Activated CD8-positive, alpha-beta T cell treated with anti-CD3 and anti-CD28 coated beads for 36 hours (primary cell): ENCODE measurements at regions not wholly inside any gene's neighbourhood (a gene's known extent, or its start where the extent isn't known, plus 50 kb on each side); places are given as distances from the start of the nearest gene placed in this dataset.
A peak's percentile ranks its signal among the peaks of the same experiment; 100 is the strongest.

Experiments
- ATAC-seq: fragments of 200-7000 bp; cut with Tn5 transposase; one replicate; pipeline ENCODE4 v1.10.0; 2021; ENCODE audit warnings: mild to moderate bottlenecking, moderate library complexity
- CTCF ChIA-PET: fragments of 350-600 bp; sonication (Branson Sonifier 250); formaldehyde crosslinking; loops from one replicate; lab custom pipeline; 2021; ENCODE audit warnings: antibody characterized with exemption; lab: Charles Lee
- POLR2A ChIA-PET: fragments of 350-600 bp; sonication (Branson Sonifier 250); formaldehyde crosslinking; loops from one replicate; lab custom pipeline; 2021; ENCODE audit warnings: antibody characterized with exemption; lab: Charles Lee
- DNase-seq: peaks from one replicate; pipeline ENCODE4 v3.0.0-alpha.2; 2020
- H3K27ac Mint-ChIP-seq: one replicate; pipeline ENCODE4 v1.8.0; 2021; ENCODE audit warnings: mild to moderate bottlenecking, mixed read lengths
- H3K27me3 Mint-ChIP-seq: one replicate; pipeline ENCODE4 v1.8.0; 2021; ENCODE audit warnings: mixed read lengths
- H3K36me3 Mint-ChIP-seq: one replicate; pipeline ENCODE4 v1.8.0; 2021; ENCODE audit warnings: low read depth, mixed read lengths
- H3K4me1 Mint-ChIP-seq: one replicate; pipeline ENCODE4 v1.8.0; 2021; ENCODE audit warnings: low read depth, mixed read lengths
- H3K4me3 Mint-ChIP-seq: one replicate; pipeline ENCODE4 v1.8.0; 2021; ENCODE audit warnings: mild to moderate bottlenecking, moderate library complexity, mixed read lengths
- H3K9me3 Mint-ChIP-seq: one replicate; pipeline ENCODE4 v1.8.0; 2021; ENCODE audit warnings: mixed read lengths
- CTCF ChIP-seq: fragments of 200-600 bp; IDR thresholded peaks from one replicate; pipeline ENCODE4 v1.8.0; 2022; ENCODE audit warnings: antibody characterized with exemption, mild to moderate bottlenecking
- intact Hi-C: fragments of 100-400 bp; cut with micrococcal nuclease; formaldehyde crosslinking; loops from one replicate; pipeline ENCODE4 v1.10.0; 2022

GRCh38 chr12:92462527-92462926, 240.3 kb upstream of the PLEKHG7 start:
- no peaks in the 10 kb centered on the region for H3K27me3 Mint-ChIP-seq
- no peak overlapping the region for H3K27ac Mint-ChIP-seq
- peaks cover 2% of the 10 kb centered on the region for H3K36me3 Mint-ChIP-seq
- ChIA-PET POLR2A (no interaction called here), CTCF (interaction anchor here (0.8 to 1.8 kb wide), 3 partner anchors 11 to 45 kb away, joined by 3 to 5 read pairs (median 3); no protein-coding TSS in a partner anchor)
- ATAC-seq = no peak
- no peak for DNase-seq
- peaks cover 25% of the 10 kb centered on the region for H3K4me1 Mint-ChIP-seq
- intact Hi-C loops = no loop called here
- no peaks in the 10 kb centered on the region for H3K9me3 Mint-ChIP-seq
- no peak overlapping the region for H3K4me3 Mint-ChIP-seq
- TF ChIP-seq CTCF = no peak

- ATAC-seq (peak; percentile 80), DNase-seq (peak; percentile 16)
- Mint-ChIP-seq H3K4me1 (peaks cover 24% of the 10 kb centered on the region), H3K27me3 (no peaks in the 10 kb centered on the region), H3K4me3 (no peak overlapping the region), H3K36me3 (peaks cover 2% of the 10 kb centered on the region), H3K27ac (peak overlapping the region; percentile 61), H3K9me3 (no peaks in the 10 kb centered on the region)
- CTCF ChIA-PET = interaction anchor here (0.8 to 1.8 kb wide), 3 partner anchors 12 to 44 kb away, joined by 3 to 5 read pairs (median 3); no protein-coding TSS in a partner anchor
- POLR2A ChIA-PET = interaction anchor here (0.7 kb wide), 1 partner anchor 316 kb away, joined by 3 read pairs; no protein-coding TSS in a partner anchor
- intact Hi-C loops = no loop called here
- TF ChIP-seq CTCF = no peak
Observed at GRCh38 chr12:92462049-92462448, 240.7 kb upstream of the PLEKHG7 start.

- H3K36me3 Mint-ChIP-seq = peaks cover 4% of the 10 kb centered on the region
- ATAC-seq (no peak), DNase-seq (no peak)
- H3K4me3 Mint-ChIP-seq = no peak overlapping the region
- H3K9me3 Mint-ChIP-seq = peaks cover 5% of the 10 kb centered on the region
- H3K4me1 Mint-ChIP-seq = peaks cover 24% of the 10 kb centered on the region
- intact Hi-C loops = no loop called here
- no peak overlapping the region for H3K27ac Mint-ChIP-seq
- no peak for TF ChIP-seq CTCF
- H3K27me3 Mint-ChIP-seq = no peaks in the 10 kb centered on the region
- CTCF ChIA-PET = interaction anchor here (1.6 kb wide), 1 partner anchor 10 kb away, joined by 3 read pairs; no protein-coding TSS in a partner anchor
- POLR2A ChIA-PET = no interaction called here
Observed at GRCh38 chr12:92459850-92460249, 242.9 kb upstream of the PLEKHG7 start.

GRCh38 chr12:92458996-92459395, 243.8 kb upstream of the PLEKHG7 start:
- no peak overlapping the region for H3K27ac Mint-ChIP-seq

More at GRCh38 chr12:92458996-92459395, 243.8 kb upstream of the PLEKHG7 start:
- TF ChIP-seq CTCF = no peak
- intact Hi-C loops = no loop called here
- peaks cover 22% of the 10 kb centered on the region for H3K4me1 Mint-ChIP-seq
- peaks cover 4% of the 10 kb centered on the region for H3K36me3 Mint-ChIP-seq
- H3K9me3 Mint-ChIP-seq = peaks cover 7% of the 10 kb centered on the region
- ATAC-seq (no peak), DNase-seq (no peak)
- no peak overlapping the region for H3K4me3 Mint-ChIP-seq
- no peaks in the 10 kb centered on the region for H3K27me3 Mint-ChIP-seq
- POLR2A ChIA-PET = no interaction called here
- CTCF ChIA-PET = no interaction called here
